PC-3 (cell line): ENCODE measurements at regions not wholly inside any gene's neighbourhood (a gene's known extent, or its start where the extent isn't known, plus 50 kb on each side); places are given as distances from the start of the nearest gene placed in this dataset.

Experiments
- ATAC-seq: fragments of 200-7000 bp; cut with Tn5 transposase; 2 replicates; pipeline ENCODE4 v1.9.1; 2020; ENCODE audit warnings: mild to moderate bottlenecking, moderate library complexity
- BruUV-seq: library from RNA; stranded (reverse); fragments of 400-500 nt; replicated peaks from 2 replicates; lab custom pipeline; 2021; lab: Mats Ljungman, UMichigan
- CTCF ChIA-PET: fragments of 300-600 bp; sonication (Branson Sonifier 250); formaldehyde crosslinking; loops from one replicate; lab custom pipeline; 2022; ENCODE audit warnings: antibody characterized with exemption; lab: Charles Lee
- POLR2A ChIA-PET: fragments of 300-600 bp; sonication (Branson Sonifier 250); formaldehyde crosslinking; loops from one replicate; lab custom pipeline; 2022; ENCODE audit warnings: antibody characterized with exemption; ENCODE audit not compliant: unreplicated experiment; lab: Charles Lee
- DNase-seq: peaks from one replicate; pipeline ENCODE4 v3.0.0-alpha.2; 2015
- H2AFZ ChIP-seq: fragments of 300-600 bp; sonication (generic); 2 replicates; pipeline ENCODE4 v1.6.0; 2016; ENCODE audit warnings: antibody characterized with exemption, low read length
- H3F3A ChIP-seq: fragments of 300-600 bp; sonication (generic); one replicate; pipeline ENCODE4 v1.6.0; 2017; ENCODE audit warnings: antibody characterized with exemption, low read length, control low read depth, mild to moderate bottlenecking; ENCODE audit not compliant: unreplicated experiment
- H3K27ac ChIP-seq: fragments of 300-600 bp; sonication (generic); 2 replicates; pipeline ENCODE4 v1.5.1; 2016; ENCODE audit warnings: mild to moderate bottlenecking, low read length
- H3K27me3 ChIP-seq: fragments of 300-600 bp; sonication (generic); 2 replicates; pipeline ENCODE4 v1.6.1; 2016; ENCODE audit warnings: low read length, mixed read lengths
- H3K36me3 ChIP-seq: fragments of 300-600 bp; sonication (generic); 2 replicates; pipeline ENCODE4 v1.6.1; 2016; ENCODE audit warnings: low read depth, mixed run types, low read length, mixed read lengths
- H3K4me1 ChIP-seq: fragments of 300-600 bp; sonication (generic); 2 replicates; pipeline ENCODE4 v1.5.1; 2016; ENCODE audit warnings: low read length; ENCODE audit not compliant: insufficient read depth
- H3K4me2 ChIP-seq: fragments of 300-600 bp; sonication (generic); 2 replicates; pipeline ENCODE4 v1.6.0; 2016; ENCODE audit warnings: low read length
- H3K4me3 ChIP-seq: fragments of 300-600 bp; sonication (generic); 2 replicates; pipeline ENCODE4 v1.5.1; 2016; ENCODE audit warnings: mild to moderate bottlenecking, low read length, mixed read lengths
- H3K79me2 ChIP-seq: fragments of 300-600 bp; sonication (generic); 2 replicates; pipeline ENCODE4 v1.6.1; 2017; ENCODE audit warnings: low read length, mixed read lengths
- H3K9ac ChIP-seq: fragments of 300-600 bp; sonication (generic); 2 replicates; pipeline ENCODE4 v1.6.0; 2016; ENCODE audit warnings: mild to moderate bottlenecking, low read length
- H3K9me2 ChIP-seq: fragments of 300-600 bp; sonication (generic); replicated peaks from 2 replicates; pipeline ENCODE4 v1.6.1; 2016; ENCODE audit warnings: mixed run types, low read length, mixed read lengths
- H3K9me3 ChIP-seq: fragments of 300-600 bp; sonication (generic); 2 replicates; pipeline ENCODE4 v1.6.1; 2016; ENCODE audit warnings: low read length, mixed read lengths
- H4K20me1 ChIP-seq: fragments of 300-600 bp; sonication (generic); 2 replicates; pipeline ENCODE4 v1.6.1; 2016; ENCODE audit warnings: low read length, mixed read lengths
- EZH2 ChIP-seq: fragments of 300-600 bp; sonication (generic); IDR thresholded peaks from one replicate; pipeline ENCODE4 v1.6.1; 2017; ENCODE audit warnings: antibody characterized with exemption, mild to moderate bottlenecking, low read length; ENCODE audit not compliant: unreplicated experiment
- EZH2phosphoT487 ChIP-seq: fragments of 300-600 bp; sonication (generic); IDR thresholded peaks from 2 replicates; pipeline ENCODE4 v1.6.1; 2018; ENCODE audit warnings: mild to moderate bottlenecking, antibody characterized with exemption, low read length, borderline replicate concordance
- intact Hi-C: fragments of 100-400 bp; cut with micrococcal nuclease; formaldehyde crosslinking; loops from 2 replicates; pipeline ENCODE4 v1.9.0; 2023
- TF ChIP-seq, protein P1 (sequence below): fragments of 300-600 bp; sonication (generic); conservative IDR thresholded peaks from 2 replicates; pipeline ENCODE4 v1.5.1; 2017; ENCODE audit warnings: antibody characterized with exemption, low read depth, mild to moderate bottlenecking, low read length

DNA sequence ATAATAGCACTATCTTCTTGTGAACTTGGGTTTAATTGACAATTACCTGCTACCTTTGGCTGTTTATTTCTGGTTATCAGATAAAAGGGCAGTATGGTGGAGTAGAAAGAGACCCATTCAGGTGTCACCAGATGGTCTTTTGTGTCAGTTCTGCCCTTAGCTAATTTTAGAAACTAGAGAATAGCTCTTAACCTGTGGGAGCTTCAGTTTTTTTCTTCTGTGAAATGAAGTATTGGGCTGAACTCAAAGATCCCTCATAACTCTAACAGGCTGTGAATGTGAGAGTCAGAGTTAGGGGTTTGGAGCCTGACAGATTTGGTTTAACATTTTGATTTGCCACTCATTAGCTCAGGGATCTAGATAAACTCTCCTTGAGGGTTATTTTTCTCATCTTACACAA is 335.2 kb downstream of the PPP1R2C start:
- no peaks in the 10 kb centered on the region for H3K4me1 ChIP-seq
- ChIA-PET CTCF (no interaction called here), POLR2A (no interaction called here)
- ATAC-seq (no peak), DNase-seq (no peak)
- no peaks in the 10 kb centered on the region for H3K36me3 ChIP-seq
- H3F3A ChIP-seq = no peaks in the 10 kb centered on the region
- H3K27ac ChIP-seq = no peak overlapping the region
- BruUV-seq = no TSS peak
- intact Hi-C loops = no loop called here
- H3K4me3 ChIP-seq = no peak overlapping the region
- no peak overlapping the region for H2AFZ ChIP-seq
- no peak overlapping the region for H3K9ac ChIP-seq
- no peaks in the 10 kb centered on the region for H4K20me1 ChIP-seq
- no peaks in the 10 kb centered on the region for H3K9me2 ChIP-seq
- TF ChIP-seq EZH2phosphoT487 (no peak), EZH2 (no peak)
- TF ChIP-seq, protein P1, sequence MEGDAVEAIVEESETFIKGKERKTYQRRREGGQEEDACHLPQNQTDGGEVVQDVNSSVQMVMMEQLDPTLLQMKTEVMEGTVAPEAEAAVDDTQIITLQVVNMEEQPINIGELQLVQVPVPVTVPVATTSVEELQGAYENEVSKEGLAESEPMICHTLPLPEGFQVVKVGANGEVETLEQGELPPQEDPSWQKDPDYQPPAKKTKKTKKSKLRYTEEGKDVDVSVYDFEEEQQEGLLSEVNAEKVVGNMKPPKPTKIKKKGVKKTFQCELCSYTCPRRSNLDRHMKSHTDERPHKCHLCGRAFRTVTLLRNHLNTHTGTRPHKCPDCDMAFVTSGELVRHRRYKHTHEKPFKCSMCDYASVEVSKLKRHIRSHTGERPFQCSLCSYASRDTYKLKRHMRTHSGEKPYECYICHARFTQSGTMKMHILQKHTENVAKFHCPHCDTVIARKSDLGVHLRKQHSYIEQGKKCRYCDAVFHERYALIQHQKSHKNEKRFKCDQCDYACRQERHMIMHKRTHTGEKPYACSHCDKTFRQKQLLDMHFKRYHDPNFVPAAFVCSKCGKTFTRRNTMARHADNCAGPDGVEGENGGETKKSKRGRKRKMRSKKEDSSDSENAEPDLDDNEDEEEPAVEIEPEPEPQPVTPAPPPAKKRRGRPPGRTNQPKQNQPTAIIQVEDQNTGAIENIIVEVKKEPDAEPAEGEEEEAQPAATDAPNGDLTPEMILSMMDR = no peak
- no peak overlapping the region for H3K4me2 ChIP-seq
- no peaks in the 10 kb centered on the region for H3K79me2 ChIP-seq
- no peaks in the 10 kb centered on the region for H3K9me3 ChIP-seq
- H3K27me3 ChIP-seq = no peaks in the 10 kb centered on the region

DNA sequence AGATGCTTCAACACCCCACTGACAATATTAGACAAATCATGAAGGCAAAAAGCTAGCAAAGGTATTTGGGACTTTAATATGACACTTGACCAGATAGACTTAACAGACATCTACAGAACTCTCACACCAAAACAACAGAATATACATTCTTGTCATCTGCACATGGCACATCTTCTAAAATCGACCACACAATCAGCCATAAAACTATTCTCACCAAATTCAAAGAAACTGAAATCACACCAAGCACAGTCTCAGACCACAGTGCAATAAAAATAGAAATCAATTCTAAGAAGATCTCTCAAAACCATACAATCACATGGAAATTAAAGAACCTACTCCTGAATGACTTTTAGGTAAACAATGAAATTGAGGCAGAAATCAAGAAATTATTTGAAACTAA is 340.8 kb downstream of the PPP1R2C start:
- CTCF ChIA-PET = no interaction called here
- intact Hi-C loops = no loop called here
- Histone ChIP-seq H3K9me3 (no peaks in the 10 kb centered on the region), H3K79me2 (no peaks in the 10 kb centered on the region), H3F3A (no peaks in the 10 kb centered on the region), H3K4me3 (no peak overlapping the region), H3K27ac (no peak overlapping the region), H4K20me1 (no peaks in the 10 kb centered on the region), H3K4me1 (no peaks in the 10 kb centered on the region), H3K27me3 (no peaks in the 10 kb centered on the region), H2AFZ (no peak overlapping the region), H3K4me2 (no peak overlapping the region), H3K36me3 (no peaks in the 10 kb centered on the region), H3K9ac (no peak overlapping the region), H3K9me2 (no peaks in the 10 kb centered on the region)
- POLR2A ChIA-PET = no interaction called here
- BruUV-seq = no TSS peak
- TF ChIP-seq EZH2phosphoT487 (no peak), EZH2 (no peak)
- TF ChIP-seq, protein P1 = no peak
- no peak for DNase-seq
- no peak for ATAC-seq

DNA sequence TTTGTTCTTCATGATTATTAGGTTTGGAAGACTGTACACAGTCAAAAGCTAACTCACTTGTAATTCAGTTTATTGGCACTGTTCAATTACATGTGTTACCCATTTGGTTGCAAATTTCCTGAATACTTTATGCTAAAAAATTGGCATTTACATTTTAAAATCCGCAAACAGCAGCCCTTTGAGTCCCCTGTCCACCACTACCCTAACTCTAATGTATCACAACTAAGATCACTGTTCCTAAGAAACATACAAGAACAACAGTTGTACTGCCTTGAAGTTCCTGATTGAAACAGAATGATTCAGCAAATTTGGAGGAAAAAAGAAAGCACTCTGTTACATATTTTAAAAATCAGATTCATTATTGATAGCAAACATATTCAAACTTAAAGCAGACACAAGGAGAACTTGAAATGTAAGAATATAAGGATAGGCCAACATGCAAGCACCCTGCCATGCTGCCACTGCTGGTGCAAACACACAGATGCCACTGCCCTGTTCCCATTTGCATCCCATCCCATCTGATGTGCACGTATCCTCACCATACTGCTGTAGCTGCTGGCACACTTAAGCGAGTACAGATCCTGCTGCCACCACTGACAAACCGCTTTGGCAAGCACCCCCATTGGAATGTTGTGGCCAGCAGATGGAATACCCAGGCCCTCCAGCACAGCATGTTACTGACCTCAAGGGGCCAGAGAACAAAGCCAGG is 343.4 kb downstream of the PPP1R2C start:
- ATAC-seq (no peak), DNase-seq (no peak)
- no peak for TF ChIP-seq EZH2
- TF ChIP-seq EZH2phosphoT487 = no peak
- TF ChIP-seq, protein P1 = no peak
- Histone ChIP-seq H3K9me2 (no peaks in the 10 kb centered on the region), H2AFZ (no peak overlapping the region), H3K79me2 (no peaks in the 10 kb centered on the region), H3K4me2 (no peak overlapping the region), H3K4me3 (no peak overlapping the region), H3F3A (no peaks in the 10 kb centered on the region), H3K9ac (no peak overlapping the region), H3K4me1 (no peaks in the 10 kb centered on the region), H3K27me3 (no peaks in the 10 kb centered on the region), H3K36me3 (no peaks in the 10 kb centered on the region), H3K9me3 (no peaks in the 10 kb centered on the region), H3K27ac (no peak overlapping the region), H4K20me1 (no peaks in the 10 kb centered on the region)
- POLR2A ChIA-PET = no interaction called here
- BruUV-seq = no TSS peak
- intact Hi-C loops = no loop called here
- CTCF ChIA-PET = no interaction called here
